HCT116 (cell line): ENCODE measurements at regions not wholly inside any gene's neighbourhood (a gene's known extent, or its start where the extent isn't known, plus 50 kb on each side); places are given as distances from the start of the nearest gene placed in this dataset.

Source experiments
- ATAC-seq: fragments of 200-7000 bp; cut with Tn5 transposase; 2 replicates; pipeline ENCODE4 v1.9.1; 2020; ENCODE audit warnings: mild to moderate bottlenecking, moderate library complexity
- BruUV-seq: library from RNA; stranded (reverse); fragments of 400-500 nt; replicated peaks from 2 replicates; lab custom pipeline; 2021; lab: Mats Ljungman, UMichigan
- CTCF ChIA-PET: fragments of 300-600 bp; sonication (Branson Sonifier 250); formaldehyde crosslinking; loops from one replicate; lab custom pipeline; 2021; ENCODE audit warnings: antibody characterized with exemption; lab: Charles Lee
- POLR2A ChIA-PET: fragments of 300-600, 350-600 bp; sonication (Branson Sonifier 250); formaldehyde crosslinking; loops from one replicate; lab custom pipeline; 2021; ENCODE audit warnings: antibody characterized with exemption; lab: Charles Lee
- RAD21 ChIA-PET, 2 experiments: fragments of 300-600 bp; sonication (Branson Sonifier 250); formaldehyde crosslinking; loops; one replicate each; lab custom pipeline; 2023; ENCODE audit warnings: low total read pairs in 2 of 2; ENCODE audit not compliant: uncharacterized antibody in 2 of 2, unreplicated experiment in 2 of 2, low non-redundant PET in 1 of 2; lab: Charles Lee
- DNase-seq: peaks from one replicate; pipeline ENCODE4 v3.0.0-alpha.2; 2010; ENCODE audit warnings: low read depth, low spot score
- H2AFZ ChIP-seq: fragments of 200-600 bp; shearing (Covaris generic), sonication (generic); 2 replicates; pipeline ENCODE4 v1.6.1; 2017; ENCODE audit warnings: low read depth, mixed run types, mixed read lengths, antibody characterized with exemption, low read length; ENCODE audit not compliant: poor library complexity, severe bottlenecking
- H3K27ac ChIP-seq: 2 replicates; pipeline ENCODE4 v1.5.1; 2012; ENCODE audit warnings: low read depth, low read length
- H3K27me3 ChIP-seq: fragments of 200-600 bp; sonication (generic); 2 replicates; pipeline ENCODE4 v1.6.1; 2016; ENCODE audit warnings: mixed run types, low read length, mixed read lengths; ENCODE audit not compliant: insufficient read depth
- H3K36me3 ChIP-seq, 2 experiments: fragments of 200-500 bp in 1 of 2; fragments of 200-600 bp in 1 of 2; sonication (Bioruptor generic) in 1 of 2; sonication (generic) in 1 of 2; 2 replicates each; pipeline versions ENCODE4 v1.5.1 to v1.6.1; 2014 to 2016; ENCODE audit warnings: low read length in 2 of 2, inconsistent platforms in 1 of 2, mixed read lengths in 1 of 2, mixed run types in 1 of 2; ENCODE audit not compliant: insufficient read depth in 2 of 2, control insufficient read depth in 1 of 2
- H3K4me1 ChIP-seq, 2 experiments: fragments of 200-600 bp in 1 of 2; sonication (generic) in 1 of 2; 2 replicates each; pipeline versions ENCODE4 v1.5.1 to v1.6.1; 2012 to 2017; ENCODE audit warnings: low read length in 2 of 2, inconsistent platforms in 1 of 2, mild to moderate bottlenecking in 1 of 2, mixed read lengths in 1 of 2, mixed run types in 1 of 2, moderate library complexity in 1 of 2; ENCODE audit not compliant: insufficient read depth in 2 of 2, control insufficient read depth in 1 of 2
- H3K4me2 ChIP-seq: fragments of 200-600 bp; sonication (generic); 2 replicates; pipeline ENCODE4 v1.6.1; 2017; ENCODE audit warnings: mixed run types, low read length, mixed read lengths
- H3K4me3 ChIP-seq, 2 experiments: fragments of 200-600 bp in 1 of 2; sonication (generic) in 1 of 2; replicated peaks in 1 of 2; 2 replicates each; pipeline ENCODE4 v1.5.1; 2011 to 2016; ENCODE audit warnings: low read length in 2 of 2, control low read depth in 1 of 2, low read depth in 1 of 2, mild to moderate bottlenecking in 1 of 2, mixed read lengths in 1 of 2, mixed run types in 1 of 2
- H3K79me2 ChIP-seq: fragments of 200-600 bp; sonication (generic); 2 replicates; pipeline ENCODE4 v1.6.1; 2017; ENCODE audit warnings: mild to moderate bottlenecking, mixed run types, low read length, moderate library complexity, mixed read lengths; ENCODE audit not compliant: insufficient read depth
- H3K9ac ChIP-seq: fragments of 200-600 bp; sonication (generic); 2 replicates; pipeline ENCODE4 v1.6.1; 2016; ENCODE audit warnings: low read length, mixed read lengths
- H3K9me2 ChIP-seq: fragments of 200-600 bp; sonication (generic), shearing (Covaris generic); 2 replicates; pipeline ENCODE4 v1.6.1; 2017; ENCODE audit warnings: mixed run types, mild to moderate bottlenecking, moderate library complexity; ENCODE audit not compliant: insufficient read depth
- H3K9me3 ChIP-seq, 2 experiments: fragments of 200-500 bp in 1 of 2; fragments of 200-600 bp in 1 of 2; sonication (Bioruptor generic) in 1 of 2; sonication (generic) in 1 of 2; 2 replicates each; pipeline ENCODE4 v1.6.1; 2014 to 2017; ENCODE audit warnings: low read length in 2 of 2, mixed read lengths in 2 of 2, inconsistent platforms in 1 of 2, low read depth in 1 of 2, mild to moderate bottlenecking in 1 of 2, mixed run types in 1 of 2, moderate library complexity in 1 of 2; ENCODE audit not compliant: control insufficient read depth in 1 of 2, insufficient read depth in 1 of 2
- H4K20me1 ChIP-seq: fragments of 200-600 bp; sonication (generic), shearing (Covaris generic); 2 replicates; pipeline ENCODE4 v1.6.1; 2017; ENCODE audit warnings: mixed run types, mild to moderate bottlenecking, moderate library complexity; ENCODE audit not compliant: insufficient read depth
- ATF3 ChIP-seq: IDR thresholded peaks from 2 replicates; pipeline ENCODE4 v1.6.1; 2012
- CEBPB ChIP-seq: IDR thresholded peaks from 2 replicates; pipeline ENCODE4 v1.6.1; 2012; ENCODE audit warnings: low read depth
- EGR1 ChIP-seq: IDR thresholded peaks from 2 replicates; pipeline ENCODE4 v1.6.1; 2012; ENCODE audit warnings: low read depth
- EZH2 ChIP-seq: fragments of 200-600 bp; sonication (generic); IDR thresholded peaks from 2 replicates; pipeline ENCODE4 v1.6.1; 2017; ENCODE audit warnings: antibody characterized with exemption, mixed run types
- EZH2phosphoT487 ChIP-seq: fragments of 200-600 bp; IDR thresholded peaks from 2 replicates; pipeline ENCODE4 v1.6.1; 2018; ENCODE audit warnings: antibody characterized with exemption, borderline replicate concordance
- POLR2A ChIP-seq: IDR thresholded peaks from 2 replicates; pipeline ENCODE4 v1.7.0; 2011; ENCODE audit warnings: borderline replicate concordance; ENCODE audit not compliant: insufficient read depth, insufficient read length; ENCODE audit errors: extremely low read depth
- POLR2AphosphoS5 ChIP-seq: IDR thresholded peaks from 2 replicates; pipeline ENCODE4 v1.6.1; 2011; ENCODE audit warnings: mild to moderate bottlenecking, low read depth, low read length, moderate library complexity
- RAD21 ChIP-seq: IDR thresholded peaks from 2 replicates; pipeline ENCODE4 v1.6.1; 2012; ENCODE audit warnings: low read depth, mild to moderate bottlenecking
- SIN3A ChIP-seq: IDR thresholded peaks from 2 replicates; pipeline ENCODE4 v1.6.1; 2012; ENCODE audit warnings: low read depth
- SP1 ChIP-seq: IDR thresholded peaks from 2 replicates; pipeline ENCODE4 v1.6.1; 2012; ENCODE audit warnings: low read depth
- SRF ChIP-seq: IDR thresholded peaks from 2 replicates; pipeline ENCODE4 v1.6.1; 2012; ENCODE audit warnings: low read depth
- ZBTB33 ChIP-seq: IDR thresholded peaks from 2 replicates; pipeline ENCODE4 v1.6.1; 2011; ENCODE audit warnings: mild to moderate bottlenecking, low read length, moderate library complexity; ENCODE audit not compliant: insufficient replicate concordance; ENCODE audit errors: extremely low read depth
- ZNF274 ChIP-seq: fragments of 200-500 bp; sonication (Bioruptor generic); IDR thresholded peaks from 2 replicates; pipeline ENCODE4 v1.6.1; 2014; ENCODE audit warnings: mild to moderate bottlenecking, low read depth, low read length, inconsistent platforms
- intact Hi-C: fragments of 100-400 bp; cut with micrococcal nuclease; formaldehyde crosslinking; loops from 2 replicates; pipeline ENCODE4 v1.10.0; 2022
- TF ChIP-seq, protein P1 (sequence below): IDR thresholded peaks from 2 replicates; pipeline ENCODE4 v1.6.1; 2012; ENCODE audit warnings: low read depth
- TF ChIP-seq, protein P2 (sequence below): IDR thresholded peaks from 2 replicates; pipeline ENCODE4 v1.6.1; 2012

- Histone ChIP-seq H3K79me2 (no peaks in the 10 kb centered on the region), H2AFZ (no peak overlapping the region), H3K9me3 (no peaks in the 10 kb centered on the region), H3K36me3 (no peaks in the 10 kb centered on the region), H3K9ac (no peak overlapping the region), H3K4me3 (no peak overlapping the region), H3K4me2 (no peak overlapping the region), H3K9me2 (no peaks in the 10 kb centered on the region), H3K27me3 (0 out of 2 replicates have a peak, but pooled peaks cover 2% of the 10 kb centered on the region), H3K27ac (no peak overlapping the region), H4K20me1 (no peaks in the 10 kb centered on the region), H3K4me1 (peaks cover 0 to 5% of the 10 kb centered on the region in 2 experiments; a peak in 1 of 4 replicates)
- intact Hi-C loops, result no loop called here
- ChIA-PET POLR2A (no interaction called here), CTCF (interaction anchor here (1.2 kb wide), 1 partner anchor 9 kb away, joined by 3 read pairs; no protein-coding TSS in a partner anchor), RAD21 (no interaction called here)
- ATAC-seq (peak; percentile 85), DNase-seq (no peak)
- BruUV-seq, result no TSS peak
- TF ChIP-seq ZNF274, result no peak
- TF ChIP-seq SRF, result no peak
- no peak for TF ChIP-seq ZBTB33
- TF ChIP-seq ATF3, result no peak
- TF ChIP-seq, protein P1, sequence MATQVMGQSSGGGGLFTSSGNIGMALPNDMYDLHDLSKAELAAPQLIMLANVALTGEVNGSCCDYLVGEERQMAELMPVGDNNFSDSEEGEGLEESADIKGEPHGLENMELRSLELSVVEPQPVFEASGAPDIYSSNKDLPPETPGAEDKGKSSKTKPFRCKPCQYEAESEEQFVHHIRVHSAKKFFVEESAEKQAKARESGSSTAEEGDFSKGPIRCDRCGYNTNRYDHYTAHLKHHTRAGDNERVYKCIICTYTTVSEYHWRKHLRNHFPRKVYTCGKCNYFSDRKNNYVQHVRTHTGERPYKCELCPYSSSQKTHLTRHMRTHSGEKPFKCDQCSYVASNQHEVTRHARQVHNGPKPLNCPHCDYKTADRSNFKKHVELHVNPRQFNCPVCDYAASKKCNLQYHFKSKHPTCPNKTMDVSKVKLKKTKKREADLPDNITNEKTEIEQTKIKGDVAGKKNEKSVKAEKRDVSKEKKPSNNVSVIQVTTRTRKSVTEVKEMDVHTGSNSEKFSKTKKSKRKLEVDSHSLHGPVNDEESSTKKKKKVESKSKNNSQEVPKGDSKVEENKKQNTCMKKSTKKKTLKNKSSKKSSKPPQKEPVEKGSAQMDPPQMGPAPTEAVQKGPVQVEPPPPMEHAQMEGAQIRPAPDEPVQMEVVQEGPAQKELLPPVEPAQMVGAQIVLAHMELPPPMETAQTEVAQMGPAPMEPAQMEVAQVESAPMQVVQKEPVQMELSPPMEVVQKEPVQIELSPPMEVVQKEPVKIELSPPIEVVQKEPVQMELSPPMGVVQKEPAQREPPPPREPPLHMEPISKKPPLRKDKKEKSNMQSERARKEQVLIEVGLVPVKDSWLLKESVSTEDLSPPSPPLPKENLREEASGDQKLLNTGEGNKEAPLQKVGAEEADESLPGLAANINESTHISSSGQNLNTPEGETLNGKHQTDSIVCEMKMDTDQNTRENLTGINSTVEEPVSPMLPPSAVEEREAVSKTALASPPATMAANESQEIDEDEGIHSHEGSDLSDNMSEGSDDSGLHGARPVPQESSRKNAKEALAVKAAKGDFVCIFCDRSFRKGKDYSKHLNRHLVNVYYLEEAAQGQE, result no peak
- no peak for TF ChIP-seq RAD21
- no peak for TF ChIP-seq SP1
- no peak for TF ChIP-seq CEBPB
- no peak for TF ChIP-seq POLR2AphosphoS5
- no peak for TF ChIP-seq POLR2A
- TF ChIP-seq SIN3A, result no peak
- TF ChIP-seq EZH2, result no peak
- TF ChIP-seq EZH2phosphoT487, result no peak
- no peak for TF ChIP-seq EGR1
- TF ChIP-seq, protein P2, sequence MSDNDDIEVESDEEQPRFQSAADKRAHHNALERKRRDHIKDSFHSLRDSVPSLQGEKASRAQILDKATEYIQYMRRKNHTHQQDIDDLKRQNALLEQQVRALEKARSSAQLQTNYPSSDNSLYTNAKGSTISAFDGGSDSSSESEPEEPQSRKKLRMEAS, result no peak
Observed at GRCh38 chr12:125228519-125229260, 163.5 kb downstream of the AACS start.
